ENCODE measurements at regions not wholly inside any gene's neighbourhood (a gene's known extent, or its start where the extent isn't known, plus 50 kb on each side); places are given as distances from the start of the nearest gene placed in this dataset.
A peak's percentile ranks its signal among the peaks of the same experiment; 100 is the strongest.

DNA sequence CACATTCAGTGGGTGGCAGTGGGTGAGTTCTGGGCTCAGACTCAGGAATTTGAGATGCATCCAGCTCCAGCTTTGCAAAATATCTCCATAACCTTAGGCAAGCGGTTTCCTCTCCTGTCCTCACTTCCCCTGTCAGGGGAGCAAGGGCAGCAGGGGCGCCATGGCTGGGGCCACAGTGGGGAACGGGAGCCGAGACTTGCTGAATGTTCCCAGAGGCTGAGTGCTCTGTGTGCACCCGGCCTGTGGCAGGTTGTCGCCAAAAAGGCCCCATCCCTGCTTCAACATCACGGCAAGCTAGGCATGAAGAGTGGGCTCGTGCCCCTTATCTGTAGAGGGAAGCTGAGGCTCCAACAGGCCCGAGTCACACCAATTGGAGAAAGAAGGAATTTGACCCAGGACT is 268.8 kb downstream of the NSG2 start:
- H3K4me3 ChIP-seq (replicated peaks; ENCODE audit: low read depth, low read length), result no peak overlapping the region
- no peak for DNase-seq (ENCODE audit: extremely low read depth, low read depth)
- TF ChIP-seq CTCF (IDR thresholded peaks at IDR 0.05; ENCODE audit: low read depth, low read length, missing control alignments), result no peak

GRCh38 chr5:174315471-174315870 is 270.0 kb downstream of the NSG2 start:
- no peak for TF ChIP-seq CTCF (IDR thresholded peaks at IDR 0.05; ENCODE audit: low read depth, low read length, missing control alignments)
- no peak overlapping the region for H3K4me3 ChIP-seq (replicated peaks; ENCODE audit: low read depth, low read length)
- DNase-seq (ENCODE audit: extremely low read depth, low read depth), result no peak

DNA sequence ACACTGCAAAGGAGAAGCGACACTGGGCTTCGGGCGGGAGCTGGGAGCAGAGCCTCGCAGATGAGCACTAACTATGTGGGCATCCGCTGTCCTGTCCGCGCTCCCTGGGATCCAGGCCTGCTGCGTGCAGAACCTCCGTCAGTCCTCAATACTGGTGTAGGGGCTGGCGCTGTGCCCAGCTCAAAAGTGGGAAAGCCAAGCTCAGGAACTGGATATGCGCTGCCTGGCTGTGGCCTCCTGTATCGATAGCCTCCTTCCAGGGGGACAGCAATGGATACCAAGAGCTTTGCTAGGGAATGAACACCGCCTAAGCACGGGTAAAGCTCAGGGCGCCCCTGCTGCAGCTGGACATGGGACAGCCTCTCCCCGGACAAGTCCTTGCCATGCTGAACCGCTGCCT is 270.4 kb downstream of the NSG2 start:
- no peak for DNase-seq (ENCODE audit: extremely low read depth, low read depth)
- no peak overlapping the region for H3K4me3 ChIP-seq (replicated peaks; ENCODE audit: low read depth, low read length)
- TF ChIP-seq CTCF (IDR thresholded peaks at IDR 0.05; ENCODE audit: low read depth, low read length, missing control alignments), result no peak

DNA sequence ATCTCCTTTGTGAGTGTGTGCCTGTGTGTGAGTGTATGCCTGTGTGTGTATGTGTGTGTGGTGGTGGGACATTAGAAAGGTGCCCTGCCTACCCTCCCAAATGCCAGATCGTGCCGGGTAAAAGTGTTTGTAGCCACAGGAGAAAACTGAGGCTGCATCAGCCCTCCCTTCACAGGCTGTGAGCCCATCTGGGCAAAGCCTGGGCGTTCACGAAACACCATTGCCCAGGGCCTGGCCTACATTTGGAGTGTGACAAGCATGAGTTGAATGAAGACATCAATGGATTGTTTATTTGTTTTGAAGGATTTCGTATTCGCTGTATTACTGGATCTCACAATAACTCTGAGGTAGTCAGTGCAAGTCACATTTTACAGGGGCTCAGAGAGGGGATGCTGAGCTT is 270.8 kb downstream of the NSG2 start:
- no peak for TF ChIP-seq CTCF (IDR thresholded peaks at IDR 0.05; ENCODE audit: low read depth, low read length, missing control alignments)
- H3K4me3 ChIP-seq (replicated peaks; ENCODE audit: low read depth, low read length), result no peak overlapping the region
- no peak for DNase-seq (ENCODE audit: extremely low read depth, low read depth)

- peak; percentile 94 for TF ChIP-seq CTCF (IDR thresholded peaks at IDR 0.05; ENCODE audit: low read depth, low read length, missing control alignments)
- no peak overlapping the region for H3K4me3 ChIP-seq (replicated peaks; ENCODE audit: low read depth, low read length)
- DNase-seq (ENCODE audit: extremely low read depth, low read depth), result no peak
Observed at GRCh38 chr5:174317256-174317894, 271.9 kb downstream of the NSG2 start.

DNA sequence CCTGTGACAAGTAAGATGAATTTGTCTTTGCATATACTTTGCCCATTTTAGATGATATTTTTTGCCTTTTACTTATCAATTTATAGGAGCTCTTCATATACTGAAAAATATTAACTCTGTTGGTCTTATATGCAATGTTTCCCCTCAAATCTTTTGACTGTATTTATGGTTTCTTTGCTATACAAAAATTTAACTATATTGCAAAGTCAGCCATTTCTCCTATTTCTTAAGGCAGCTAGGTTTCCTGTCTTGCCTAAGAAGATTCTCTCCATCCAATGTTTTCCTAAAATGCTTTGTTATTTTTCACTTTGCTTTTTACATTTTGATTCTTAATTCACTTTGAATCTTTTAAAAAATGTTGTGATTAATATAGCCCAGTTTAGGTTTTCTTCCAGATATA is 273.1 kb downstream of the NSG2 start:
- no peak for DNase-seq (ENCODE audit: extremely low read depth, low read depth)
- no peak overlapping the region for H3K4me3 ChIP-seq (replicated peaks; ENCODE audit: low read depth, low read length)
- TF ChIP-seq CTCF (IDR thresholded peaks at IDR 0.05; ENCODE audit: low read depth, low read length, missing control alignments), result no peak

DNA sequence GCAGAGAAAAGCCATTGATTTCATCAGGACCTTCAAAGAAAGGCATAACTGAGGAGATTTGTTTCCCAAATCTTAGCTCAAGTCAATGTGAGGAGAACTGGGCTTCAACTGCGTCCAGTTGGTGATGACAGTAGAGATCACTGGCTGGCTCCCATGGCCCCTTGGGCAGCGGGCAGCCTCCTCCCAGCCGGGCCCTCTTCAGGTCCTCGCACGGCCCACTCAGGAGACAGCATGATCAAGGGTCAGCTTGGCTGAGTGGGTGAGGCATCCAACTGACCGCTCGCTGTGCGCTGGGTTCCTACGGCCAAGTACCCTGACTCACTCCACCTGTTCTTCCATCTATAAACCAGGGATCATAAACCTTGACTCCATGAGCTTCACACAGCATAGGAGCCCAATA is 274.0 kb downstream of the NSG2 start:
- no peak overlapping the region for H3K4me3 ChIP-seq (replicated peaks; ENCODE audit: low read depth, low read length)
- DNase-seq (ENCODE audit: extremely low read depth, low read depth), result no peak
- no peak for TF ChIP-seq CTCF (IDR thresholded peaks at IDR 0.05; ENCODE audit: low read depth, low read length, missing control alignments)

Data from HFF-Myc (cell line).